ENCODE measurements at regions not wholly inside any gene's neighbourhood (a gene's known extent, or its start where the extent isn't known, plus 50 kb on each side); places are given as distances from the start of the nearest gene placed in this dataset.

DNA sequence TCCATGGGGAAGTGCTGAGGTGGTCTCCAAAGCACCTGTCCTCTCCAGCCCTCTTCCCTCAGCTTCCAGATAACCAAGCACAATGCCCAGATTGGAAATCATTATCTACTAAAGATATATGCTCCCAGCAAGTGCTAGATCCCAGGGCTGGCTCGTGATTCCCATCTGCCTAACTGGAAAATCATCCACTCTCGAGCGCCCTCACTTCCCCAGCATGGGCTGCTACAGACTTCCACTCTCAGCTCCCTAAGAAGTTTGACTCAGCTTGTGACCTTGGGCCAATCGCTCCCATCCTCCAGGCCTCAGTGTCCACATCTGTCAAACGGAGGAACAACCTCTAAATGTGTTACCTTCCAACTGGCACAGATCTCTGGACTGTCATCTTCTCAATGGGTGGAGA is 112.4 kb upstream of the ZMIZ1 start:
- intact Hi-C loops (cut with DNase I, micrococcal nuclease): no loop called here
- ATAC-seq: no peak

DNA sequence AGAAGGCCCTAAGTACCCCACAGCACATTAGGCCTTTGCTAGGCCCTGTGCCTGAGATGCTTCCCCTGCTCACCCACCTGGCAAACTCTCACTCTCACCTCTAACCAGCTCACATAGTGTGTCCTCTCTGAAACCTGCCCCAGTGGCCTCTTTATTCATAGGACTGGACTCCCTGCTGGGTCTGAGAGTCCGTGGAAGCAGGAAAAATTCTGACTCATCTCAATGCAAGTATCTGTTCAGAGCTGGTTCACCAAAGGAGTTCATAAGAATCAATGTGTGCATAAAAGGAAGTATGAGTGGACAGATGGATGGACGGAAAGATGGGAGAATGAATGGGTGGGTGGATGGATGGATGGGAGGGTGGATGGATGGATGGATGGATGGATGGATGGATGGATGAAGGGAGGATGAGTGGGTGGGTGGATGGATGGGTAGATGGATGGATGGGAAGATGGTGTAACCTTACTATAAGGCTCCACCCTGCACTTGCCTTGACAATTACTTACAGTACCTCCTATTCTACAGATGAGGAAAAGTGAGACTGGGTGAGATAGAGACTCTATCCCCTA is 111.2 kb upstream of the ZMIZ1 start:
- DNase-seq (no peak), ATAC-seq (no peak)
- intact Hi-C loops (cut with DNase I, micrococcal nuclease): no loop called here

More for the DNA sequence above, 112.4 kb upstream of the ZMIZ1 start:
- DNase-seq: no peak

DNA sequence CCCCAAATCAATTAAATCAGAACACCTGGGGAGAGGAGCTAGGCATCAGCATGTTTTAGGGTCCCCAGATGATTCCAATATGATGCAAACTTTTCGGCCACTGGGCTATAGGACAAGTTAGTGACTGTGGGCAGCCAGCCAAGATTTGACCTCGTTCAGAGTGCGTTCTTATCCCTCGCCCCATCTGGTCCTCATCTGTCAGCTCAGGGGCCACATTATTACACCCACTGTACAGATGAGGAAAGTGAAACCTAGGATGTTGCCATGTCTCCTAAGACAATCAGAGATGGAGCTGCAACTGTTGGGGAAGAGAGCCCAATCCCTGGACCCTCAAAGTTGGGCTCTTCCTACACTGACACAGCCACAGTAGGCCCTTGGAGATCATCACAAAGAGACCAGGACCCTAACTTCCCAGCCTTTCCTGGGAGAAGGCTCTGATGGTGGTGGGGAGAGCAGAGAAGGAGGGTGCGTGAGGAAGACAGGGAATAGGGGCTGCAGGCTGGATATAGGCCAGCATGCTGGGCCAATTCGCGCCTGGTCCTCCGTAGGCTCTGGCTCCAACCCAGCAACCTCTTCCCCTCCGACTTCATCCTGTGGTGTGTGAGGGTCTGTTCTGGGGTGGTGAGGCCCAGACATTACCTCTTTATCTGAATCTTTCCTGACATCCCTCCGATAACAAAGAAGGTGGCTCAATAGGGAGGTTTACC is 109.4 kb upstream of the ZMIZ1 start:
- intact Hi-C loops (cut with DNase I, micrococcal nuclease): no loop called here
- DNase-seq (no peak), ATAC-seq (no peak)

DNA sequence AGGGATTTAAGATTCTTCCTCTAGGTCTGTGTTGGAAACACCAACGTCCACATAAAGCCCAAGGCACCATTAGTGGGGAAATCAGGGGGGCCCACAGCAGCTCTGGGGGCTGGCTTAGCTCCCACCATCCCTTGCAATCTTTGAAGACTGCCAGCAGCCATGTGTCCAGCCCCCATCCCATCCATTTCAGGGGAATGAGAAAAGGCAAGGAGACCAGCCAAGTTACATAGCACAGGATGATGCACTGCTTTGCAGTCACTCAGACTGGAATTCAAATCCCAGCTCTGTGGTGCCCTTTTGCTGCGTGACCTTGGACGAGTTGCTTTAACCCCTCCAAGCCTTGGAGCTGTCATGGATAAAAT is 108.9 kb upstream of the ZMIZ1 start:
- ATAC-seq (no peak), DNase-seq (no peak)
- intact Hi-C loops (cut with DNase I, micrococcal nuclease): no loop called here

DNA sequence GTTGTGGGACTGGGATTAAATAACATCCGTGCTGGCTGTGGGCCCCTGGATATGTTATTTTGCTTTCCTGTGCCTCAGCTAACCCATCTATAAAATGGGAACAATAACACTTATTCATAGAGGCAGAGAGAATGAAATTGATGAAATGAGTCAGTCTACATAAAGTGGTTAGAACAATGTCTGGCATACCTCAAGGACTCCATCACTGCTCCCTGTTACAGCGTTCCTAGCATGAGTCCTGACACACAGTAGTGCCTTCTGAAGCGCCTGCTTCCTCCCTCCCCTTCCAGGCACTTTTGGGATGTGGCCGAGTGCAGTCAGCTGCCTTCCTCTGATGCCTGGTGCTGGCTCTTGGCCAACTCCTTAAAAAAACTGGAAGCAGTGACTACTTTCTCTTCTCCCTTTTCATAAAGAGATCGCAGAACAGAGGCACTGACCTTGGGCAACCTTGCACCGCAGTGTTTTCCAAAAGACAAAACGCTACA is 108.4 kb upstream of the ZMIZ1 start:
- ATAC-seq: peak; percentile 34
- intact Hi-C loops (cut with DNase I, micrococcal nuclease): no loop called here
- DNase-seq: peak; percentile 43 to 81

DNA sequence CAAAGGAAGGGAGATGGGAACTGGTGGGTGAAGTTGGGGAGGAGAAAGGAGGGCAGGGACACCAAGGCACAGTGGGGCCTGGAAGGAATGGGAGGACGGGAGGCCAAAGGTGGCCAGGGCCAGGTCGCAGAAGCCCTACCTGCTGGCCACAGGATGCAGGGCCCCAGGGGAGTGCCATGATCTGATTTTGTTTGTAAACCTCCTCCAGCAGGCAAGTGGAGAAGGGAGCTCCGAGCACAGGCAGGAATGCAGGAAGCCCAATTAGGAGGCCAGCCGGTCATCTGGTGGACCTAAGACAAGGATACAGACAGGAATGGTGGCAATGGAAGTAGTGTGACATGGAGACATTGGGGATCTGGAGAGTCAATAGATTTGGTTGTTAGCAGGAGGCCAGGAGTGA is 107.0 kb upstream of the ZMIZ1 start:
- DNase-seq (no peak), ATAC-seq (no peak)
- intact Hi-C loops (cut with DNase I, micrococcal nuclease): no loop called here

DNA sequence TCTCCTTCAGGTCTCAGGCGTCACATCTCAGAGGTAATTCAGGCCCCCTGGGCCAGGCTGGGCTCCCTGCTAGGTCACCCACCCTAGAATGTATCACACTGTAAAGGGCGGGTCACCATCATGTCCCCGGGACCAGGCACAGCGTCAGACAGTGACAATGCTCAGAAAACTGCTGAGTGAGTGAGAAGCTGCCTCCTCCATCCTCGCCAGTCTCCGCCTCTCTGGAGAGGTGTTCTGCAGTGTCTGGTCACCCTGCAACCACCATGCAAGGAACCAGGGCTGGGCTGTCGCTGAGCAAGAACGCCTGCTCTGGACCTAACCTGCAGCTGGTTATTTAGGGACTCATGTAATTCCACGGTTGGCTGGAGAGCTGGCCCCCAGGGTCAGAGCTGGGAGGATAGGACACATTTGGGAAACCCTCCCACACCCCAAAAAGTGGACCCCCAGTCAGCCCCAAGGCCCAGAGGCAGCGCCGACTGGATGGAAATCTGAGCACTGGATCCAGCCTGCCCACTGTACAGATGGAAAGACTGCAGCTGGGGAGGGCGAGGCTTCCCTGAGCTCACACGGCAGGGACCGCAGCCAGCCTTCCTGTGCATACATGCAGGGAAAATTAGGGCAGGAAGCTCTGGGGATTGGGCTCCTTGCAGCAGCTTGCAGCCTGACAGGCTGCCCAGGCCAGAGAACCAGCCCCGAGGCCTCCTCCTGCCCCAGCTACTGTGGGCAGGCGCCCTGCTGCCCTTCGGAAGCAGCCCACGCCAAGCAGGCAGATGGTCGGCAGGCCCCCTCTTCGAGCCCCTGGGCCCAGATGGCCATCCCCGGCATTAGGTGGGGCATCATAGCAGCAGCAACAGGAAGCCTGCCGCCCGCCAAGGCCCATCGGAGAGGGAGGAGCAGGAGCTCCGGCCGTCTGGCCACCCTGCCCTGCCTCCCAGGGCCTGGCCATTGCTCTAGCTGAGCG is 105.4 kb upstream of the ZMIZ1 start:
- DNase-seq (no peak), ATAC-seq (no peak)
- intact Hi-C loops (cut with DNase I, micrococcal nuclease): no loop called here

DNA sequence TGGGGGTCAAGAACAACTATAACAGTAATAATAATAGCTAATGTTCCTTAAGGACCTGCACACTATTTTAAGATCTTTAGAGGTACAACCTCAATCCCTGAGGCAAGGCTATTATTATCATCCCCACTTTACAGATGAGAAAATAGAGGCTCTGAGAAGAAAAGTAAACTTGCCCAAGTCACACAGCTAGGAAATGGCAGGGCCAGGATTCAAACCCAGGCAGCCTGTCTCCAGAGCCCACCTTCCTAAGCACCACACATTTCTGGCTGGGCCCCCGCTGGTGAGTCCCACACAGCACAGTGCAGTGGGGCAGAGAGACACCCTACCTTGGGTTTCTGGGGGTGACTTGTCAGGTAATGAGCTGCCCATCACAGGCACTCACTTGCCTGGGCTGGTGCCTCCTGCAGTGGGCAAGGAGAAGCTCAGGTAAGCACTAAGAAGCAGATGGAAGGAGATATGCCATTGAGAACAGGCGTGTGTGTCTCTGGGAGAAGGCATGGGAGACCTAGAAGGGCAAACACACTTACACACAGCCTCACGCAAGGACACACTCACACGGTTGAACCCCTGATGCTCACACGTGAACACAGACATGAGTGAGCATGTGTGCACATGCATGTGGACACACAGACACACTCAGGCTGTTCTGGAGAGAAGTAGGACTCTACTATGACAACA is 104.4 kb upstream of the ZMIZ1 start:
- intact Hi-C loops (cut with DNase I, micrococcal nuclease): no loop called here
- no peak for ATAC-seq

DNA sequence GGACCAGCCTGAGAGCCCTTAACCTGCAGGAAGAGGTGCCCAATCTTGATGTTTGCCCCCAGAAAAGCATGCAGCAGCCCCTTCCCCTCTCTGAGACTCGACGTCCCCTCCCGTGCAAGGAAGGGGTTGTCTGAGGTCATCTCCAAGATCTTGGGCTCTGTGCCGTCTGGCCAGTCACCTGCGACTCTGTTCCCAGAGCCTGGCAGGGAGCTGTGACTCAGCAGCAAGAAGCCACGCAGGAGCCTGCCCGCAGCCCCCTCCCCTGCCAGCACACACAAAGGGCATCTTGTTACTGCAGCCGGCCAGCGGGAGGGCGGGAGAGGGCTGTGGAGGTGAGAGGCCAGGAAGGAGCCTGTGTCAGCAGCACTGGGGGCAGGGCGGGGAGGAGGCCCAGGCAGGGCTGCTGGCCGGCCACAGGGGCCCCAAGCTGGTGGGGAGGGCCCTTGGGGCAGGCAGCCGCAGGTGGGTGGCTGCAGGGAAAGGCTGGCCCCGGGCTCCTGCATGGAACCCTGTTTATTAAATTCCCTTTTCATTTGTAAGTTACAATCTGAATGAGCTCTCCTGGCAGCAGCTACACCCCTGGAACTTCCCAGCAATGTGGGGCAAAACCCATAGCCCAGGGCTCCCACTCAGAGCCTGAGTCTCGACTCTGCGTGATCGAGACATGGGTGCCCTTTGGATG is 103.7 kb upstream of the ZMIZ1 start:
- DNase-seq (peak in 1 of 2 donors; percentile 49), ATAC-seq (peak; percentile 67)
- intact Hi-C loops (cut with DNase I, micrococcal nuclease): no loop called here

More for the DNA sequence above, 104.4 kb upstream of the ZMIZ1 start:
- DNase-seq: no peak

DNA sequence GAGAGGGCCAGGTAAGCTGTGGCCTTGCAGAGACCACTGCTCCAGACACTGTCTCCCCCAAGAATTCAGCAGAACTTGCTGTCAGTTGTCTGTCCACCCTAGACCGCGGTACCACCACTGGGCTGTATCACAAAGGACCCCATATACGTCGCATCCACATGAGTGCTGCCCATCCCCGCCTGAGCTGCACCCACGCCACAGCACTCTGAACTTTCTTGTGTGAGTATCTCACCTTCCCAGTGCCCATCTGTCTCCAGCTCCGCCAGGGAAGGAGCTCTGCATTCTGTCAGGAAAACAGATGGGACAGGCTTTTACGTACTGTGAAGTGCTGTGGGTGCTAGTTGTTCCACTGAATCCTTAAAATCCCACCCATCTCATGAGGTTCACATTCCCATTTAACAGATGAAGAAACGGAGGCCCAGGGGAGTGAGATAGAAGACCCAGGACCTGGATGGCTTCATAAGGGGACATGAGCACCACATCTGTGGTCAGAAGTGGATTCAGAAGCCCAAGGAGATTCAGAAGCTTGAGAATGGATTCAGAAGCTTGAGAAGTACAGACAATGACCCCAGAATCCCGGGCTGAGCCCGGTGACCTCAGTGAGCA is 102.5 kb upstream of the ZMIZ1 start:
- no peak for DNase-seq
- ATAC-seq: no peak
- intact Hi-C loops (cut with DNase I, micrococcal nuclease): no loop called here

DNA sequence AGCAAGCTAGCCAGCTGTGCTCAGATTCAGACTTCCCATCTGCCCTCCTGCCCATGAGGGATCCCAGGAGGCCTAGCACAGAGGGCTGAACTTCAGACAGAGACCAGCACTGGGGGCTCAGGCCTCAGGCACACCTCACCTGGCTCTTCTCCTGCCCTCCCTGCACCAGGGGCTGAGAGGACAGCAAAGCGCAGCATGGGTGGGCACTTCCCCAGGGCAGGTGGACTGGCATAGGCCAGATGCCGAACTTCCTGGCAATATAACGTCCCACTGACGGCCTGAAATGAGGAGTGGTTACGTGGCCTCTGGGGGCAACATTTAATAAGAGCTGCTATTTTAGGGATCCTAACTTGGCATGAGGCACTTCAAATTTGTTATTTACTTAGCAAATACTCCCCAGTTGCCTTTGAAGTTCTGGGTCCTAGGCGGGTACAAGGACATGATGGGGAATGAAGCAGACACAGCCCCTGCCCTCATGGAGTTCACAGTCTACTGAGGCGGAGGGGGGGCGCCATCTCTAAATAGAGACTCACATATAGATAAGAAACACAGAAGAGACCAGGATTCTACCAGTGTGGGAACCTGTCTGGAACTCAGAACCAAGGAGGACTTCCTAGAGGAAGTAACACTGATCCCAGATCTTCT is 101.8 kb upstream of the ZMIZ1 start:
- ATAC-seq (no peak), DNase-seq (no peak)
- intact Hi-C loops (cut with DNase I, micrococcal nuclease): no loop called here

DNA sequence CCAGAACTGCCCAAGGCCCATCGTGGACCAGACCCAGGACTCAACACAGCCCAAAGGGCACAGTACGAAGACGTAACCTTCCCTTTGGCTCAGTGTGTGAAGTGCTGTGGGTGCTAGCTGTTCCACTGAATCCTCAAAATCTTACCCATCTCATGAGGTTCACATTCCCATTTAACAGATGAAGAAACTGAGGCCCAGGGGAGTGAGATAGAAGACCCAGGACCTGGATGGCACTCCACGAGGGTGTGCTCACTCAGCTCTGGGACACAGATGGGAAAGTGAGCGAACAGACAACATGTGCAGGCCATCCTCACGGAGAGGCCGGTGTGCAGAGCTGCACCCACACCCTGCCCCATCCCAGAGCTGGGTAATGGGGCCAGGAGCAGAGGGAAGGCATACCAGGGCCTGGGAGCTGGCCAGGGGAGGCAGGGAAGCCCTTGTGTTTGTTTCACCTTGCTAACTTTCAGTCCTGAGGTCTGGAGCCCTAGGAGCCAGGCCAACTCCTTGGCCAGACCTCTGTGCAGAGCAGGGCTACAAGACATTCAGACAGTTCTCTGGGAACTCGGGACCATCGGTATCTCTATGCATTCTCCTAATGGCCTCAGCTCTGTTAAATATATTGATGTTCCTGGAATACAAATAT is 100.3 kb upstream of the ZMIZ1 start:
- intact Hi-C loops (cut with DNase I, micrococcal nuclease): no loop called here
- DNase-seq (no peak), ATAC-seq (no peak)

DNA sequence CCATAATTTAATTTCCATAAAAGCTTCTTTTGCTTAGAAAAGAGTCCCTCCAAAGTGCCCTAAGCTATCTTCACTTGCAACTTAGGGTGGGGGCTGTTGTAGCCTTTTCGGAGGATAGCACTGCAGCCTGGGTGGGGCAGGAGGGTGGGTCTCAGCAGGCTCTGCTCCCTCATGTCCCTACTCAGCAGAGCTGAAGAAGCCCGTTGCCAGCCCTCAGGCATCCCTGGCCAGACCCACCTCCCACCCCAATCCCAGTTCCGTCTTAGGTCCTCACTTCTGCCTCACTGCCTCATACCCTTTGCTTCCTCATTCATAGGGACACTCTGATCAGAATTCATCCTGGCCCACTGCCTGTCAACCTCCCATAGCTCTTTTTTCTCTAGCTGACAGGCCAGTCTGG is 99.8 kb upstream of the ZMIZ1 start:
- DNase-seq: no peak
- ATAC-seq: no peak
- intact Hi-C loops (cut with DNase I, micrococcal nuclease): no loop called here

DNA sequence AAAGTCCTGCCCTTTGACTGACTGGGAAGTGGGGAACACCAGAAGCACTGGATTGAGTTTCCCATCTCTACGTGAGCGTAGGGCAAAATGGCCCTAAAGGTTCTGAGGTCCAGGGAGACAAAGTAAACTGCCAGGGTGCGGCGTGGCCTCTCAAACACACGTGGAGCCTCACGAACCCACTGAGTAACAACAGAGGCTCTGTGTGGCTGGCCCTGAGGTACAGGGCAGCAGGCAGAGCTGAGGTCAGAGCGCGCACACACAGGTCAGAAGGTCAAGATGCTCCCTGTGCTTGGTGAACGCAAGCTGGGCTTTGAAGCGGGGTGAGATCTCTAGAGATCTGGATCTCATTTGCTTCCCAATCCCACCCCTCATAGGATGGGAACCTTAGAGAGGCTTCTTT is 99.0 kb upstream of the ZMIZ1 start:
- ATAC-seq: no peak
- intact Hi-C loops (cut with DNase I, micrococcal nuclease): no loop called here
- no peak for DNase-seq

DNA sequence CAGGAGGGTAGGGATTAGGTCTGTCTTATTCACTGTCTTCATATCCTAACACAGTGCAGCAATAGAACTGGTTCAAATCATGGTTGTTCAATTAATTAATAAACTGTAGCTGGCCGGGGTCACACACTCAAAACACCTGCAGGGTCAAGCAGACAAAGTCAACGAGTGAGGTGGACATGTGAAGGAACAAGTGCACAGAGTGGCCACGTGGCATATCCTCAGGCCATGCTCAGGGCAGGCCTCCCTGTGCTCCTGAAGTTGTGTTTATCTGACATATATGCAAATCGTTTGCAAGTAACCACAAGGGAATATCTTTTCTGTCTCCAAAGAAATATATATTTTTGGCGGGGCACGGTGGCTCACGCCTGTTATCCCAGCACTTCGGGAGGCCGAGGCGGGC is 98.5 kb upstream of the ZMIZ1 start:
- DNase-seq (no peak), ATAC-seq (no peak)
- intact Hi-C loops (cut with DNase I, micrococcal nuclease): no loop called here

DNA sequence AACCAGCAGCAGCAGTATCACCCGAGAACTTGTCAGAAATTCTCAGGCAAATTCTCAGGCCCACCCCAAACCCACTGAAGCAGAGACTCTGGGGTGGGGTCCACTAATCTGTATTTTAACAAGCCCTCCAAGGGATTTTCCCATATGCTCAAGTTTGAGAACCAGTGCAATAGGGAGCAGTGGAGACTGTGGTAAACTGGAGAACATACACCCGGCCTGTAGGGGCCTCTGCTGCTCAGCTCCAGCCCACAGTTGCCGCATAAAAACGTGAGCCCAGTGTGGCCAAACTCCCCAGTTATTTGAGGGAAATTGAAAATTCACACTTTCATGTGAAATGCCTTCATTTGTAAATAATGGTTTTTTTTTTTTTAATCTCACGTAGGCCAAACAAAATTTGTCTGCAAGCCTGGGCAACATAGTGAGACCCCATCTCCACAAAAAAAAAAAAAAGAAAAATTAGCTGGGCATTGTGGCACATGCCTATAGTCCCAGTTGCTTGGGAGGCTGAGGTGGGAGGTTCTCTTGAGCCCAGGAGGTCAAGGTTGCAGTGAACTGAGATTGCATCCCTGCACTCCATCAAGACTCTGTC is 97.6 kb upstream of the ZMIZ1 start:
- DNase-seq (no peak), ATAC-seq (no peak)
- intact Hi-C loops (cut with DNase I, micrococcal nuclease): no loop called here
